HG02571 (cell line): ENCODE measurements at regions not wholly inside any gene's neighbourhood (a gene's known extent, or its start where the extent isn't known, plus 50 kb on each side); places are given as distances from the start of the nearest gene placed in this dataset.
"Not testable (repeated sequence)": the region's sequence is repeated elsewhere in the genome, so short reads cannot be mapped to it uniquely, and the experiment has no call there.

Experiments
- ATAC-seq: cut with Tn5 transposase; IDR thresholded peaks from one replicate; pipeline ENCODE4 v1.9.1; 2021; ENCODE audit warnings: mild to moderate bottlenecking, moderate library complexity; ENCODE audit not compliant: unreplicated experiment

GRCh38 chr5:125429498-125429897 lies 683.1 kb upstream of the ZNF608 start:
- no peak for ATAC-seq

- ATAC-seq, result no peak
Measured at GRCh38 chr5:125433457-125433856, 687.0 kb upstream of the ZNF608 start.

GRCh38 chr5:125439243-125439642 lies 692.8 kb upstream of the ZNF608 start:
- no peak for ATAC-seq

- ATAC-seq, result no peak
Measured at GRCh38 chr5:125440905-125441304, 694.5 kb upstream of the ZNF608 start.

GRCh38 chr5:125446986-125447385 lies 700.5 kb upstream of the ZNF608 start:
- no peak for ATAC-seq

GRCh38 chr5:125450771-125451170 lies 704.3 kb upstream of the ZNF608 start:
- ATAC-seq, result no peak

GRCh38 chr5:125451622-125452021 lies 705.2 kb upstream of the ZNF608 start:
- no peak for ATAC-seq

GRCh38 chr5:125452991-125453390 lies 706.6 kb upstream of the ZNF608 start:
- ATAC-seq, result no peak

- ATAC-seq, result no peak
Measured at GRCh38 chr5:125455041-125455440, 708.6 kb upstream of the ZNF608 start.

- ATAC-seq, result not testable (repeated sequence)
Measured at GRCh38 chr5:125456005-125456404, 709.6 kb upstream of the ZNF608 start.

- ATAC-seq, result no peak
Measured at GRCh38 chr5:125457617-125458016, 711.2 kb upstream of the ZNF608 start.

- not testable (repeated sequence) for ATAC-seq
Measured at GRCh38 chr5:125458949-125459348, 712.5 kb upstream of the ZNF608 start.

- ATAC-seq, result no peak
Measured at GRCh38 chr5:125461641-125462072, 715.2 kb upstream of the ZNF608 start.

GRCh38 chr5:125463466-125464092 lies 717.1 kb upstream of the ZNF608 start:
- ATAC-seq, result no peak

- no peak for ATAC-seq
Measured at GRCh38 chr5:125464847-125465432, 718.5 kb upstream of the ZNF608 start.

GRCh38 chr5:125465703-125466102 lies 719.3 kb upstream of the ZNF608 start:
- ATAC-seq, result no peak

GRCh38 chr5:125467222-125467621 lies 720.8 kb upstream of the ZNF608 start:
- no peak for ATAC-seq

- ATAC-seq, result no peak
Measured at GRCh38 chr5:125470280-125470902, 724.0 kb upstream of the ZNF608 start.

- ATAC-seq, result no peak
Measured at GRCh38 chr5:125476901-125477585, 730.6 kb upstream of the ZNF608 start.

- no peak for ATAC-seq
Measured at GRCh38 chr5:125477586-125477975, 731.1 kb upstream of the ZNF608 start.

- ATAC-seq, result no peak
Measured at GRCh38 chr5:125478599-125478998, 732.2 kb upstream of the ZNF608 start.

- ATAC-seq, result no peak
Measured at GRCh38 chr5:125480911-125481310, 734.5 kb upstream of the ZNF608 start.
